ENCODE measurements at regions not wholly inside any gene's neighbourhood (a gene's known extent, or its start where the extent isn't known, plus 50 kb on each side); places are given as distances from the start of the nearest gene placed in this dataset.

DNA sequence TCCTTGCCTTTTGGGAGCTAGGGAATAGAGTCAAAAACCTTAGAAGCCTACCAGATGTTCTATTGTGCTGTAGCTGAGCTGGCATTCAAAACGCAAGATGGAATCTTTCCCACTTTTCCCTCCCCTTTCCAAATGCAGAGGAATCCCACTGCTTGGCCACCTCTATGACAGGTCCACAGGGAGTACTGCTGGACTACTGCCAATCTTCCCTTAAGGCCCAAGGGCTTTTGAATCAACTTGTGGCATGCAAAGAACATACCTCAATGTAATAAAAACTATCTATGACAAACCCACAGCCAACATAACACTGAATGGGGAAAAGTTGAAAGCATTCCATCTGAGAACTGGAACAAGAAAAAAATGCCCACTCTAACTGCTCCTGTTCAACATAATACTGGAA, 139.2 kb upstream of the AGTR2 start:
- no peak overlapping the region for H2BK15ac ChIP-seq (replicated peaks; ENCODE audit: low read depth)
- H3K27ac ChIP-seq (ENCODE audit: low read depth, low read length): no peak overlapping the region
- DNase-seq: no peak
- H3K27me3 ChIP-seq (ENCODE audit: insufficient read depth, low read length, poor library complexity): no peaks in the 10 kb centered on the region
- no peak overlapping the region for H3K18ac ChIP-seq (ENCODE audit: low read length)
- no peak overlapping the region for H4K8ac ChIP-seq (ENCODE audit: low read depth, low read length)
- WGBS (ENCODE audit: extremely low coverage, insufficient coverage, low lambda C conversion rate): no CpG with 5 or more reads among the region's 1 CpG
- H2BK5ac ChIP-seq (ENCODE audit: low read length): no peak overlapping the region
- no peak overlapping the region for H3K4me3 ChIP-seq (ENCODE audit: low read length)
- no peak overlapping the region for H3K56ac ChIP-seq (ENCODE audit: low read length)
- H3K79me1 ChIP-seq (ENCODE audit: low read length): no peaks in the 10 kb centered on the region
- no peak overlapping the region for H3K9ac ChIP-seq (ENCODE audit: low read length)
- no peak overlapping the region for H2AK5ac ChIP-seq (ENCODE audit: low read length)
- H4K5ac ChIP-seq (ENCODE audit: low read length): no peak overlapping the region
- H3K4me2 ChIP-seq (ENCODE audit: low read length): no peak overlapping the region
- H3K4me1 ChIP-seq (ENCODE audit: control insufficient read depth, low read depth, low read length): no peaks in the 10 kb centered on the region
- no peaks in the 10 kb centered on the region for H3K36me3 ChIP-seq (ENCODE audit: control insufficient read depth, insufficient read depth, low read length)
- no peak overlapping the region for H2BK120ac ChIP-seq (ENCODE audit: low read depth, low read length)
- H3K23ac ChIP-seq (ENCODE audit: low read length): no peak overlapping the region
- H3K79me2 ChIP-seq (ENCODE audit: control insufficient read depth, insufficient read depth, low read length): no peaks in the 10 kb centered on the region
- no peak overlapping the region for H3K4ac ChIP-seq (ENCODE audit: low read depth, low read length)

Data from mesendoderm (in vitro differentiated cells).